ENCODE measurements at regions not wholly inside any gene's neighbourhood (a gene's known extent, or its start where the extent isn't known, plus 50 kb on each side); places are given as distances from the start of the nearest gene placed in this dataset.

DNA sequence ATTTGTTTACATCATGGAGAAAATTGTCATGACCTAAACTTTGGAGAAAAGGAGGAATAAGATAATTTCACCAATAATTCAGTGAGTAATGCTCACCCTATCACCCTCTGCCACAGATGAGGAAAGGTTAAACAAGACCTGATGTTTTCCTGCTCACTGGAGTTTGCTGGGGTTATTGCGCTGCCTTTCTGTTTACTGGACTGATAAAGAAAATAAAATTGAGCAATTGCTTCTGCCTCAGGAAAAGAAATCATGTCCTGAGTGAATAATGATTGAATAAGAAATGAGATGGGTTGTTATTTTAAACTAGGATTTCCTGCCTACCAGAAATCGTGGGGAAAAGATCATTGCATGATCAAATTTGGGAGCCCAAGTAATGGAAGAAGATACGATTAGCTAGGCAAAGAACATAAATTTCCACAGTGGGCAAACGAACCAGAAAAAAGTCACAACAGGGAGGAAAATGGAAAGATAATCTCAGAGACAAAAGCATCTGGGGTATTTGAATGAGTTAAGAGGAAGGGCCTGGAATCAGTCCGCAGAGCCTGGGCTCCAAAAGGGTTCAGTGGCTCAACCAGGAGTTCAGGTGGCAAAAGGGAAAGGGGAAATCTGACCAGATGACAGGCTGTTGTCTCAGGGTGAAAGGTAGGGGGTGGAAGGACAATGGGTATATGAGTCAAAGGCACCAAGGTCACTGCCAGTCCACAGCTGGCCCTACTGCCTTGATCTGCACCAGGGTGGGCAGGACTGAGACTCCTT, 146.8 kb downstream of the FAM43A start:
- DNase-seq (ENCODE audit: low read depth), result no peak

DNA sequence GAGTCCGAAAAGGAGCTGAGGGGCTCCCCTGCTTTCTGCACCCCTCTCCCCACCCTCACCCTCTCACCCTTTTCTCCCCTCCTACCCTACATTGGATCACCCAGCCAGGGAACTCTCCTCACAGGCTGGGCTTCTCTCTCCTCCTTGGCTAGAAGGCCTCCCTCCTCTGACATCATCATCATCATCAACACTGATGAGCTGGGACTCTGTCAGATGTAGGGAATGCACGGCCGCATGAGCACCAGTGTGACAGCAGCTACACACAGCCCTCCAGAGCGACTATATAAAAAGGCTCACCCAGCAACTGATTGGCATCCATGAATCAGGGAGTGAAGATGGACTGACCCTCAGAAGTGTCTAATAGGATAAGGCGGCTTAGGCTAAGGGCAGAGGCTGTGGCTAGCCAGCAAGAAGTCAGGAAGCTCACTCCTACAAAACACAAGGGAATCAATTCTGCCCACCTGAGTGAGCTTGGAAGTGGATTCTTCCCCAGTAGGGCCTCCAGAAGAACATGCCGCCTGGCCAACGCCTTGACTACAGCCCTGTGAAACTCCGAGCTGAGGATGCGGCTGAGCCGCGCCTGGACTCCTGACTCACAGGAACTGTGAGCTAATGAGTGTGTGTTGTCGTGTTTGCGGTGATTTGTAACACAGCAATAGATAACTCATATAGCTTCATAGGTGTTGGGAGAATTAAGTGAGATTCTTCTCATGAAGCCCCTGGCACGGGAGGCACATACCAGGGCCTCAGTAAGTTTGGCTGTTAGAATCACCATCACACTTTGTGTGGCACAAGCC, 147.6 kb downstream of the FAM43A start:
- DNase-seq (ENCODE audit: low read depth), result no peak

DNA sequence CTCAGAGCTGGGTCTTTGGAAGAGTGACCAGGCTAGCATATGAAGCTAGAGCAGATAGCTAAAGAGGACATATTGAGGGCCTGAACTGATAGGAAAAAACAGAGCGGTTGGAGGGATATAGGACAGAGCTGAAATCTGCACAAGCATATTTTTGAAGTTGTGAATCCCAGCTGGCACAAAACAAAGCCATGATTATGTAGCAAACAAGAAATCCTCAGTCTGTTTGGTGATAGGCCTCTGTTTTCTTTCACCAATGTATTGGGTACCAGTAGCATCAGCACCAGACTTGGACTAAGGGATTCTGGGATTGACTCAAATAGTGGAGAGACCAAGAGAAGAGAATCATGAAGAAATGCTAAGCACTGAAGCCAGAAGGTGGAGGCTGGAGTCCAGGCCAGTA, 151.0 kb downstream of the FAM43A start:
- no peak for DNase-seq (ENCODE audit: low read depth)

DNA sequence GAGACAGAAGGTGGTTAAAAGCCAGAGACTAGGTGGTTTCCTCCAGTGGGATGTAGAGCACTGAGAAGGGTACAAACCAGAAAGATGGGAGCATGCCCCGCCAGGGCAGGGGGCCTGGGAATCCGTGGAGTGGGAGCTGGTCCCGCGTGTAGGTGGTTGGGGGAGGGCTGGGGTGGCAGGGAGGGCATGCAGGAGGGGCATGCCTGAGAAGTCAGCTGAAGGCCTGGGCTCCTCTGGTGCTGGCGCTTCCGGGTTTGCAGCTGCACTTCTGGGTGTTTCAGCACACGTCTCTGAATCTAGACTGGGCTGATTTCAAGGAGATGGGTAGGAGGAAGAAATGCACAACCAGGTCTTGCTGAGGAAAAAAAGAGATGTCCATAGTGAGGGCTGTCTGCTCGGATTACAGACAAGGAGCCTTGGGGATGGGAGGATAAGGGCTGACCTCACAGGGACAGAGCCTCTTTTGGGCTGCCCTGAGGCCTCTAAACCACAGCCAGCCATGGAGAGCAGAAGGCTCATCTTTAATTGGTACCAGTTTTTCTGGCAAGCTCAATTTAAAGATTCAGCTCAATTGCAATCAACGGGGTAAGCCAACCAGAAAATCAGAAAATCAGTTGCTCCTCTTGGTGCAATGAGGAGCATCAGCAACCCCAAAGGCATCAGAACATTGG, 151.9 kb downstream of the FAM43A start:
- no peak for DNase-seq (ENCODE audit: low read depth)

DNA sequence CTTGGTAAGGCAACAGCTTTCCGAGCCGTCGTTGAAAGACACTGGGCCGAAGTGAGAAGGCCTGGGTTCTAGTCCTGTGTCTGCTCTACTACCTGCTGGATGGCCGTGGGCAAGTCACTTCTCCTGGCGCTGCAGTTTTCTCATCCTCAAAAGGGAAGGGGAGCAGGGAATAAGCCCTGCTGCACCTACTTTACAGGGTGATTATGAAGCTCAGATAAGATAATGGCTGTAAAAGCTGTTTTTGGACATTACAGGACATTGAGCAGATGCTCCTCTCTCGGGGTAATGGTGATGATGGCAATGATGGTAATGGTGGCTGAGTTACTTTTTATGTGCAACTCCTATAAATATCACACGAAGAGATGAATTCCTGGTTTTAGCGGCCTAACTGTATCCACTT, 152.6 kb downstream of the FAM43A start:
- no peak for DNase-seq (ENCODE audit: low read depth)

DNA sequence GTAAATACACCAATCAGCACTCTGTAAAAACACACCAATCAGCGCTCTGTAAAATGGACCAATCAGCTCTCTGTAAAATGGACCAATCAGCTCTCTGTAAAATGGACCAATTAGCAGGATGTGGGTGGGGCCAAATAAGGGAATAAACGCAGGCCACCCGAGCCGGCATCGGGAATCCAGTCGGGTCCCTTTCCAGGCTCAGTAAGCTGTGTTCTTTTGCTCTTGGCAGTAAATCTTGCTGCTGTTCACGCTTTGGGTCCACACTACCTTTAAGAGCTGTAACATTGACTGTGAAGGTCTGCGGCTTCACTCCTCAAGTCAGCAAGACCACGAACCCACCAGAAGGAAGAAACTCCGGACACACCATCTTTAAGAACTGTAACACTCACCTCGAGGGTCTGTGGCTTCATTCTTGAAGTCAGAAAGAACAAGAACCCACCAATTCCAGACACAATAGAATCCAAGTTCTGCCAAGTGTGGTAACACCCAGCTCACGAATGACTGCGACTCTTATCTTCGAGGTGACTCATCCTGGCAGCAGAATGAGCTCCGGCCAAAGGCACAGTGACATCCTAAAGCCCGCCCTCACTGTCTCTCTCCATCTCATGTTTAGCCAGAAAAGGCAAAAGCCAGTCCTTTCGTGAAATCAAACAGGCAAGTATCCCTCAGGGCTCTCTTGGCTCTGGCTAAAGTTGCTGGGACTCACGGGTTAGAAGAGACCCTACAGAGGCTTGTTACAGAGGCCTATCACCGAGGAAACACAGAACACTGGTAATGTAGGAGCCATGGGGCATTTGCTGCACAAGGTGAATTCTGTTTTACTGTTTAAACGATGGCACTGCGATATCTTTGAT, 155.2 kb downstream of the FAM43A start:
- no peak for DNase-seq (ENCODE audit: low read depth)

DNA sequence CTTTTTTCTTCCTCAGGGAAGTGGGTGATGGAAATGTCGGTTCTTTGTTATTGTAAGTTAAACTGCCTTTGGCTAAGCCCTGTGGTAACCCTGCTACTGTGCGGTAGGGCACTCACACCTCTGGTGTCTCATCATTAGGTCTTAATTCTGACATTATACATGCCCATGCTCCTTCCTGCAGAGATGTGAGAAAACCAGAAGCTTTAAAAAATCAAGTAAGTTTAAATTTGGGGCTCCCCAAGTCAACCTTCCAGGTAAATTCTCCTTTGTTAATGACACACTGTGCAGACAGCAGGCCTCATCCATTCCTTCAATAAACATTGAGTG, 155.8 kb downstream of the FAM43A start:
- DNase-seq (ENCODE audit: low read depth), result no peak

DNA sequence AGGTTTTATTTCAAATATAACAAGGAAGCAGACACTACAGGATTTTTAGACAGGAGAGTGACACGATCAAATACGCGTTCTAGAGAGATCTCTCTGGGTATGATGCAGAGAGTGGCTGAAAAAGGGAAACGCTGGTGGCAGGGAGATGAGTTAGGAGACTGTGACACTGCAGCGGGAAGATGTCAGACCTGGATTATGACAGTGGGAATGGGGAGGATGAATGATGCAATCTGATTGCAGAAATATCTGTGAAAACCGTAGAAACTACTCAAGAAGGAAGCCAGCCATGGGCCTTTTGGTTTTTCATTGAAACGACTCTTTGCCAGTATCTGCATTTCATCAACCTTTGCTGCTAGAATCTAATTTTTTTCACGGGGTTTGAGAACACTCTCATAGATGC, 157.9 kb downstream of the FAM43A start:
- DNase-seq (ENCODE audit: low read depth), result no peak

DNA sequence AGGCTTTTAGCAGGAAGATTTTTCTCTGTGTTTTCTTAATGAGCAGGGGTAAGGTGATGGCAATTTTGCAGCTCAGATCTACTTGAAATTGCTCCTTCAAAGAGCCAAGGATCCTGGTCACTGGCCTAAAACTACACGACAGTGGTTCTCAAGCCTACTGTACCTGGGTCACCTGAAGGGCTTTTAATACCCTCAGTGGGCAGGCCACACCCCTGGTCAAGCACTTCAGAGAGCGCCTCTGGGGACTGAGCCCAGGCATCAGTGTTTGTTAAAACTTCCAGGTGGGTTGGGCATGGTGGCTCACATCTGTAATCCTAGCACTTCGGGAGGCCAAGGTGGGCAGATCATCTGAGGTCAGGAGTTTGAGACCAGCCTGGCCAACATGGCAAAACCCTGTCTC, 158.4 kb downstream of the FAM43A start:
- no peak for DNase-seq (ENCODE audit: low read depth)

DNA sequence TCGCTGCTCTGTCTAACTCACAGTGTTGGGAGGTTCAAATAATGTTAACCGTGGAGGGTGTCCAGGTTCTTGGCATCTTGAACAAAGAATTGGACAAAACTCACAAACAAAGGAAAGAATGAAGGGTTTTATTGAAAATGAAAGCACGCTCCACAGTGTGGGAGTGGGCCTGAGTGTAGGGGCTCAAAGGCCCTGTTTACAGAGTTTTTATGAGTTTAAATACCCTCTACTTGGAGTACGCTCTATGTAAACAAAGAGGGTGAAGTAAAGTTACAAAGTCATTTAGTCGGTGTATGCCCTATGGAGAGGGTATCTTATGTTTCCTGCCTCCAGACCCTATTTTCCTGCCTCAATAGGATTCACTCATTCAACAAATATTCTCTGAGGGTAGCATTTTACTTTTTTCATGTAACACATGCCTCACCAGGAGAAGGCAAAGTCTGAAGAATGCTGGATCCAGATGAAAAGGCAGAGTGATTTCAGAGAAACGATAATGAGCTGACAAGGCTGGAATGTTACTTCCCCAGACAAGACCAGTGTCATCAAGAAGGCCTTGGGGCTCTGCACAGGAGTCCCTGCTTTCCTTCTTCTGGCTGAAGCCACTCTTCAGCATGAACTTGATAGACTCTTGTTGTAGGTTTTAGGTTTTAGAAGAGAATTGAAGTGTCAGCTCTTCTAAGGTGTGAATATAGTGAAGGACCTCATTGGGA, 163.6 kb downstream of the FAM43A start:
- no peak for DNase-seq (ENCODE audit: low read depth)

DNA sequence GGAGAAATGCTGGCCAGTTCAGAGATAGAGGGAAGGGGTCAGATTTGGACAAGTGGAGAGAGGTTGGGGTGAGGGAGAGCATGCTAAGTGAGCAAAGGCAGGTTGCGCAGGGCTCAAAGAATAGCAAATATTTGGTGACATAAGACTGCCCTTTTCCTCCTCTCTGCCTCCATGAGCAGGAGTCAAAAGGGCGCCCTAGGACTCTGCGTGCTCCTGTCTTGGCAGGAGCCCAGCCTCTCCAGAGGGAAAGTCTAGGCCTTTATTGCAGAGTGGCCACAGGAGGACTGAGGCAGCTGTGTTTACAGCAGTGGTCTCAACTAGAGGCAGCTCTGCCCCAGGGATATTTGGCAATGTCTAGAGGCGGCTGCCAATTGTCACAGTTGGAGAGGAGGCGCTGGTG, 165.6 kb downstream of the FAM43A start:
- peak; percentile 13 for DNase-seq (ENCODE audit: low read depth)

DNA sequence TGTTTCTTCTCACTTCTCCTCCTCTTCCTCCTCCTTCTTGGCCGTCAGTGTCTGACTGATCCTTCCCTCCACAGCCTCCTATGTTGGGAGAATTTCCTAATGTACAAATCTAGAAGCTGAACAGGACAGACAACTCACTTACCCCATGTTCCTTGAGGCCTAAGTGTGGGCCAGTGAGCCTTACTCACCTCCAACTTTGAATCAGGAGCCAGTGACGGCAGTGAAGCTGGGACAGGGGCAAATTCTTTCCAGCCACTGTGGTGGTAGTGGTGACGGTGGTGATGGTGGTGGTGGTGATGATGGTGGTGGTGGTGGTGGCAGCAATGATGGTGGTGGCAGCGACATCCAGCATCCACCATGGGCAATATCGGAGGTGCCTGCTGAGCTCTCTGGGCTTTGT, 166.3 kb downstream of the FAM43A start:
- DNase-seq (ENCODE audit: low read depth), result no peak

DNA sequence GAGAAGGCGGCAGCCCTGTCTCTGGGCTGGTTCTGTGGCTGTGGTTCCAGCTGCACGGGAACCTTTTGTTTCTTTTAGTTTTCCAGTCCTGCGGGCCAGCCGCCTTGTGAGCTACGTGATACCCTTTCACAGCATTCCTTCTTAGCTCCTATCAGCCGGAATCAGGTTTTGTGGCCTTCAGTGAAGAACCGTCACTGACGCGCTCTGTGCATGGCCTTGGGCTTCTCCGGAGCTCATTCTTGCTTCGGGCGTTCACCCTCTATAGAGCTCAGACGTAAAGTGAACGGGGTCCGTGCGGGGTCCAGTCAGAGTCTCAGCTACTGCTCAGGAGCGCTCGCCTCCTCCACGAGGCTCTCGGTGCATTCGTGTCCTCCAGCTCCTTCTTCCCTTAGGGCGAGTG, 166.7 kb downstream of the FAM43A start:
- DNase-seq (ENCODE audit: low read depth), result no peak

DNA sequence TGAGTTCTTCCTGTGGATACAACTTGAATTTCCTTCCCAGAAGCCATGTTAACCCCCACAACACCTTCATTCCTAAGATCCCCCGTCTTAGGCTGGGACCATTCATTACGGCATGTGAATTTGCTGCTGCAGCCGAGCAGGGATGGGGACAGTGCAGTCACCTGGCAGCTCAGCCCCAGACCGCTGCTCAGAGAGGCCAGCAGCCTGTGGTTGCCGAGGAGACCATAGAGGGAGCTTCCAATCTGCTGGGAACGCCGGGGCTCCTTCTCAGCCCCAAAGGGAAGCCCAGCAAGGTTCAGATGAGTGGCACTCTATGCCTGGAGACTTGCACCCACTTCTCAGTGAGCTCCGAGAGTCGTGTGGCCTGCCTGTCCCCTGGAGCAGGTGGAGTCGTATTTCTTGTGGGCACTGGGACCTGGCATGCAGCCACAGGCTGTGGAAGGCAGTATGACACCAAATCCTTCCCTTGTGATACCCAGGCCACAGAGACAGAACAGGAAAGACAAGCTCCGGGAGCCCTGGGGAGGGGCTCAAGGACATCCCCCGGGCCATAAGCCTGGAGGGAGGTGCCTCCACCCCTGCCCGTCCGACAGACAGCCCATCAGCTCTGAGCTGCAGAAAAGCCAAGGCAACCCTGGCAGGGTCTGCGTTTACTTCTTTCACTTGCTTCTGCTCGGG, 167.3 kb downstream of the FAM43A start:
- DNase-seq (ENCODE audit: low read depth), result peak; percentile 71

DNA sequence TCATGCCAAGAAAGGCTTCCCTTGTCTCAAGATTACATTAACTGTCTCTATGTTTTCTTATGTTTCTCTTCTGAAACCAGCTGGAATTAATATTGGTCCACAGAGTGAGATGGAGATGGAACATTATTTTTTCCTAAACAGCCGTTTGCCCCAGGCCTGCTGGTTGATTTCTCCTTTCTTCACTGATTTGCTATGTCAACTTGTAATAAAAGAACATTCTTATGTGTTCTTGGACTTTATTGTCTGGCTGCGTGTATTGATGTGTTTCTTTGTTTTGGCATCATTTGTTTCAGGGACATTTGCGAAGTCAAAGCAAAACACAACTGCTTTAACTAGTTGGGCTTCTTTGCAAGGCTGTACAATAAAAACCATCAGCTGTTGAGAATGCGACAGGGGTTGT, 168.5 kb downstream of the FAM43A start:
- no peak for DNase-seq (ENCODE audit: low read depth)

DNA sequence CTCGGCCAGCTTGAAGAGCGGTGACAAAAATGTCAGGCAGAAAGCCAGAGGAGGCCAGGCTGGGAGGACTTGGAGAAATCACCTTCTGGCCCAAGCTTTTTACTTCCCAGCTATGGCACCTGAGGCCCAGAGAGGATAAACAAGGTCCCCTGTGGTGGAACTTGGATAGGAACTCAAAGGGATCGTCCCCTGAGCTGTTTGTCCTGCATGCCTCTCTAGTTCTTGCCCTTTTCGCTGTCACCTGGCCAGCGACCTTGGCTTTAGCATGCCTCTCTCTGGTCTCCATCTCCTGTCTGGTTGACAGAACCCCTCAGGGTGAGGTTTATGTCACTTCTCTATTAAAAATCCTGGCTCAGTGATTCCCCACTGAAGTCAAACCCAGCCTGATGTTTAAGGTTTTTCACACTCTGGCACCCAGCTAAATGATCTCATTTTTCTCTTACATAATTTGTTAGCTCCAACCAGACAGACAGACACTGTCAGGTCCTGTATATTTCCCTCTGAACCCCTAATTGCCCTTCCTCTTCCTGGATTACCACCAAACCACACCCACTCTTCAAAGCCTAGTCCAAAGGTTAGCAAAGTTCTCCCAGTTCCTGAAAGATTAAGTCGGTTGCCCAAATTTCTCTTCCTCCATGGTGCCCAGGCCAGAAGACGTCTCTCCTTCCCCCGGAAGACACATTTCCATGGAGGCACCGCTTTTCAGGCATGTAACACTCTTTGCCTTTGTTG, 169.1 kb downstream of the FAM43A start:
- no peak for DNase-seq (ENCODE audit: low read depth)

DNA sequence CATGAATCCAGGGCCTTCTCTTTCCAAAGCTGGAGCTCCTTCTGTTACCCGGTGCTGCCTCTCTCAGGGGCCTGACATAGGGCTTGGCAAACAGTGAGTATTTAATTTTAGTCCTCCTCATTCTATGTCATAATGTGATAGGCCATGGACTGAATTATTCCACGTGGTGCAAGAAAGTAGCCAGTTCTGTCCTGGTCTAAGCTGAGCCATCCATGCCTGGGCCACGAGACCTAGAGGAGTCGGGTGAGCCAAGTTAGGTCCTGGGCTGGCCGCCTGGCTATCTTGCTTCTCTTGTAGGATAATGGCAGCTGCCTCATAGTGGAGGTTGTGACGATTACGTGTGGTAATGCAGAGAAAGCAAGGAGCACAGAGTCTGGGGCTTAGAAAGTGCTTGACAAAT, 170.6 kb downstream of the FAM43A start:
- no peak for DNase-seq (ENCODE audit: low read depth)

DNA sequence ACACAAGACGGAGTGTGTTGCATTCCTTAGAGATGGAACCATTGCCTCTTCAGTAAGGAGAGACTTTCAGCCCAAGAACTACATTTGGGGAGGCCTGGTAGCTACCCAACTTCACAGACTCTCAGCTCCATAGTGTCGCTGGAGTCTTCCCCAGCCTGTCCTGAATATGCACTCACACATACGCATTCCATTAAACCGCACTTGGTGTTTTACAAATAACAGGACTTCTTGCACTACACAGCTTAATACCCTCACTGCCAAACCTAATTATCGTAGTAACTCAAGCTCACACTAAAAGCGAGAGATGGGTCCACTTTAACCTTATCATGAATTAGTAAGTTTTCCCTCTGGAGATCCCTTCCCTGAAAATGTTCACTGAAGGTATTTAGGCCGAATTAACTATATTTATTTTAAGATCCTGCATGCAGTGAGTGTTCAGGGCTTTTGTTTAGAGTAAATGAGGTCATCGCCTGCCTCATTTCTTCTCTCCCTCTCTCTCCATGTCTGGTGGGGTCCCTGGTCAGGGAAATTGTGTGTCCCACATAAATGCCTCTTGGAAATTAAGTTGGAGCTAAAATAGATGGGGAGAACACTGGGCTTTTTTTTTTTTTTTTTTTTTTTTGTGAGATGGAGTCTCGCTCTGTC, 171.9 kb downstream of the FAM43A start:
- DNase-seq (ENCODE audit: low read depth), result no peak

DNA sequence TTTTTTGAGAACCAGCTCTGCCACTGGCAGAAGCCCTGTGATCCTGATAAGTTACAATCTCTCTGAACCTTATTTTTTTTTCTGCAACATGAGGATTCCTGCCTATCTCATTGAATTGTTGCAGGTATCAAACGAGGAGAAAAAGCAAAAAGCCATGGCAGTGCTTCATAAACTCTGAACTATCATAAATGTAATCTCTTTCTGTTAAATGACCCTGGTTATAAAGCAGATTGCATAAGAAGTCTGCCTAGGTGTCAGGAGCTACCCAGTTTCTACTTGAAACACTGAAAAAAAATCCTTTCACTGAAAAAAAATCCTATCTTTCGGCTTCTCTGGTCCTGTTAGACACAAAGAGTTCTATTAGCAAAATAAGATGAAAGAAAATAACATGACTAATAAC, 172.7 kb downstream of the FAM43A start:
- no peak for DNase-seq (ENCODE audit: low read depth)

All from myocyte (in vitro differentiated cells).